ENCODE measurements at regions not wholly inside any gene's neighbourhood (a gene's known extent, or its start where the extent isn't known, plus 50 kb on each side); places are given as distances from the start of the nearest gene placed in this dataset.
"Not testable (repeated sequence)": the region's sequence is repeated elsewhere in the genome, so short reads cannot be mapped to it uniquely, and the experiment has no call there.

DNA sequence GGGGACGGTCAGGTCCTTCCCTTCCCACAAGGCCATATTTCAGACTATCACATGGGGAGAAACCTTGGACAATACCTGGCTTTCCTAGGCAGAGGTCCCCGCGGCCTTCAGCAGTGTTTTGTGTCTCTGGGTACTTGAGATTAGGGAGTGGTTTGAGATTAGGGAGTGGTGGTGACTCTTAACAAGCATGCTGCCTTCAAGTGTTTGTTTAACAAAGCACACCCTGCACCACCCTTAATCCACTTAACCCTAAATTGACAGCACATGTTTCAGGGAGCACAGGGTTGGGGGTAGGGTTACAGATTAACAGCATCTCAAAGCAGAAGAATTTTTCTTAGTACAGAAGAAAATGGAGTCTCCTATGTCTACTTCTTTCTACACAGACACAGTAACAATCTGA is 1152.2 kb upstream of the SLC39A10 start:
- BruUV-seq (replicated peaks); H2AFZ ChIP-seq (ENCODE audit: control insufficient read depth, low read depth, low read length); H3K9me3 ChIP-seq (replicated peaks; ENCODE audit: control insufficient read depth, insufficient read depth, low read length); FAIRE-seq; H3K27me3 ChIP-seq (replicated peaks in 1 of 2; ENCODE audit: control insufficient read depth in 2 of 2, insufficient read depth in 2 of 2, low read length in 1 of 2); in situ Hi-C loops (cut with MboI); intact Hi-C loops (cut with micrococcal nuclease; ENCODE audit: unreplicated experiment); H3K9ac ChIP-seq (ENCODE audit: control insufficient read depth, insufficient read depth, low read length); ATAC-seq; H3K27ac ChIP-seq (ENCODE audit: control insufficient read depth, insufficient read depth); H3K4me2 ChIP-seq (ENCODE audit: control insufficient read depth, insufficient read depth); H3K79me2 ChIP-seq (ENCODE audit: control insufficient read depth, insufficient read depth, low read length); H3K4me3 ChIP-seq; H3K36me3 ChIP-seq (ENCODE audit: control insufficient read depth in 2 of 2, insufficient read depth in 2 of 2, low read length in 1 of 2); SMC1A ChIA-PET (ENCODE audit: uncharacterized antibody, unreplicated experiment); H3K4me1 ChIP-seq (ENCODE audit: control insufficient read depth, insufficient read depth, low read length); DNase-seq (ENCODE audit: low read depth, low spot score); CTCF ChIA-PET; RAD21 ChIA-PET (ENCODE audit: unreplicated experiment); H4K20me1 ChIP-seq (ENCODE audit: control insufficient read depth, insufficient read depth); POLR2A ChIA-PET: not testable (repeated sequence)
- 49% methylated on average over 3 of the region's 3 CpGs for WGBS (ENCODE audit: insufficient coverage, insufficient replicate concordance, low lambda C conversion rate, missing lambda C conversion rate)

DNA sequence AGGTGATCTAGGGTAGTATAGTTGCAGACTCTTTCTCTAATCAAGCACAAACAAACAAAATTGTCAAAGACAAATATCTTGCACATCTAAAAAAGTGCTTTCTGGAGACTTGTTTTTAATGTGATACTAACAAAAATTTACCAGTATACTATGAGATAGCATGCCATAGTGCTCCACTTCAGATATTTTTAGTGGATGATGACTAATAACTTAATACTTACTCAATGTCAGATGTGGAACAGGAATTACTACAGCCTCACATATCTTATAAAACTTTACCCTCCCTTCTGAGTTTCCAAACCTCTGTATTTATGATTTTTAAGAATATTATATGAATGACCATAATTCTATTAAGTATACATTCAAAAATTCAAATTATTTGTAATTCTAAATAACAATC is 1162.0 kb upstream of the SLC39A10 start:
- Histone ChIP-seq H3K4me2 (ENCODE audit: control insufficient read depth, insufficient read depth) (no peak overlapping the region), H3K4me1 (ENCODE audit: control insufficient read depth, insufficient read depth, low read length) (no peaks in the 10 kb centered on the region), H3K27ac (ENCODE audit: control insufficient read depth, insufficient read depth) (no peak overlapping the region), H3K9me3 (replicated peaks; ENCODE audit: control insufficient read depth, insufficient read depth, low read length) (no peaks in the 10 kb centered on the region), H3K36me3 (ENCODE audit: control insufficient read depth in 2 of 2, insufficient read depth in 2 of 2, low read length in 1 of 2) (no peaks in the 10 kb centered on the region), H3K9ac (ENCODE audit: control insufficient read depth, insufficient read depth, low read length) (no peak overlapping the region), H3K27me3 (replicated peaks in 1 of 2; ENCODE audit: control insufficient read depth in 2 of 2, insufficient read depth in 2 of 2, low read length in 1 of 2) (no peaks in the 10 kb centered on the region), H3K79me2 (ENCODE audit: control insufficient read depth, insufficient read depth, low read length) (no peaks in the 10 kb centered on the region), H3K4me3 (no peak overlapping the region), H2AFZ (ENCODE audit: control insufficient read depth, low read depth, low read length) (no peak overlapping the region), H4K20me1 (ENCODE audit: control insufficient read depth, insufficient read depth) (no peaks in the 10 kb centered on the region)
- in situ Hi-C loops (cut with MboI) (no loop called here), intact Hi-C loops (cut with micrococcal nuclease; ENCODE audit: unreplicated experiment) (no loop called here)
- ChIA-PET POLR2A (no interaction called here), CTCF (no interaction called here), SMC1A (ENCODE audit: uncharacterized antibody, unreplicated experiment) (no interaction called here), RAD21 (ENCODE audit: unreplicated experiment) (no interaction called here)
- ATAC-seq (no peak; the same call in 2 of the 3 replicates), FAIRE-seq (no peak), DNase-seq (ENCODE audit: low read depth, low spot score) (no peak)
- TF ChIP-seq, protein P1, sequence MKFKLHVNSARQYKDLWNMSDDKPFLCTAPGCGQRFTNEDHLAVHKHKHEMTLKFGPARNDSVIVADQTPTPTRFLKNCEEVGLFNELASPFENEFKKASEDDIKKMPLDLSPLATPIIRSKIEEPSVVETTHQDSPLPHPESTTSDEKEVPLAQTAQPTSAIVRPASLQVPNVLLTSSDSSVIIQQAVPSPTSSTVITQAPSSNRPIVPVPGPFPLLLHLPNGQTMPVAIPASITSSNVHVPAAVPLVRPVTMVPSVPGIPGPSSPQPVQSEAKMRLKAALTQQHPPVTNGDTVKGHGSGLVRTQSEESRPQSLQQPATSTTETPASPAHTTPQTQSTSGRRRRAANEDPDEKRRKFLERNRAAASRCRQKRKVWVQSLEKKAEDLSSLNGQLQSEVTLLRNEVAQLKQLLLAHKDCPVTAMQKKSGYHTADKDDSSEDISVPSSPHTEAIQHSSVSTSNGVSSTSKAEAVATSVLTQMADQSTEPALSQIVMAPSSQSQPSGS (IDR thresholded peaks at IDR 0.05; ENCODE audit: low read length): no peak
- TF ChIP-seq SMAD1 (IDR thresholded peaks at IDR 0.05; ENCODE audit: low read depth, partially characterized antibody) (no peak), ETV6 (conservative IDR thresholded peaks at IDR 0.05 in 1 of 2, IDR thresholded peaks at IDR 0.05 in 1 of 2; ENCODE audit: borderline replicate concordance in 1 of 2, low read depth in 1 of 2) (no peak), GABPA (IDR thresholded peaks at IDR 0.05; ENCODE audit: low read depth) (no peak), MXI1 (IDR thresholded peaks at IDR 0.05; ENCODE audit: low read depth, low read length) (no peak), RFX5 (IDR thresholded peaks at IDR 0.05; ENCODE audit: low read depth, low read length) (no peak), KAT2A (conservative IDR thresholded peaks at IDR 0.05; ENCODE audit: control insufficient read depth, low read depth, low read length) (no peak), JUNB (IDR thresholded peaks at IDR 0.05) (no peak), CBFB (IDR thresholded peaks at IDR 0.05; ENCODE audit: low read depth) (no peak)
- no TSS peak for BruUV-seq (replicated peaks)

Data from GM12878 (cell line).